ENCODE measurements at regions not wholly inside any gene's neighbourhood (a gene's known extent, or its start where the extent isn't known, plus 50 kb on each side); places are given as distances from the start of the nearest gene placed in this dataset.

DNA sequence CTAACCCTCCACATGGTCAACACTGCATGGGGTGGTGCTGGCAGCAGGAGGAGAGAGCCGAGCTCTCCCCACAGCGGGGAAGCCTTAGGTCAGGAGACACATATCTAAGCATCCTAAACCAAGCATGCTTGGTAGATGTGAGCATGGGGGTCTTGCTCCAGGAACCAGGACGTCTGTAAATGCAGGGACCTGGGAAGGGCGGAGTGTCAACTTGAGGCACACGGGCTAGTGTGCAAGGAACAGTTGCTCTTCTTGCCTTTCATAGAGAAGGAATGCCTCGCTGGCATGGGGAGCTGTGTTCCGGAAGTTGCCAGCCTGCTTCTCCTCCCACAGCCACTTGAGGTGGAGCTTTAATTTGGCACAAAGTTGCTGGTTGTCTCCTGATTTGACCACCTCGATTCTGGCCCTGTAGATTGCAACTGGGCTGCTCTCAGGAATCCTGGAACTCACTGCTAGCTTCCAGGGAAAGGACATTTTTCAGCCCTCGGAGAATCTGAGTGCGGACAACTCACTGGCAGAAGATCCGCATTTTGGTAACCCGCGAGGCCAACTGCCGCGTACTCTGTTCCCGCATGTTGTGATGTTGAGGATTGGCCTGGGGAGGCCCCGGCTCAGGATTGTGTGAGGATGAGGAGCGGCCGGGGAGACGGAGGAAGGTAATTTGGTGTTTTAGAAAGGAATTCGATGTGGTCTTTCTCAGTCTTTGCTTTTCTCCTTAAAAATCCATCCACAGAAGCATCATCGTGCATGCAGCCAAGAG is 370.3 kb upstream of the IRX1 start (continued):
- TF ChIP-seq JUN (IDR thresholded peaks at IDR 0.05; ENCODE audit: low read depth, low read length), result no peak
- no peak for TF ChIP-seq NANOG (IDR thresholded peaks at IDR 0.05; ENCODE audit: insufficient read depth, low read depth, low read length, poor library complexity, severe bottlenecking)
